SK-N-SH (cell line): ENCODE measurements at regions not wholly inside any gene's neighbourhood (a gene's known extent, or its start where the extent isn't known, plus 50 kb on each side); places are given as distances from the start of the nearest gene placed in this dataset.

Experiments used
- CTCF ChIA-PET: fragments of 300-600, 350-600 bp; formaldehyde crosslinking; extraction: SDS; loops from one replicate; lab custom pipeline; 2021; lab: Yijun Ruan, JAX
- POLR2A ChIA-PET: fragments of 350-600 bp; sonication (Branson Sonifier 250); formaldehyde crosslinking; extraction: SDS; loops from one replicate; lab custom pipeline; 2020; ENCODE audit warnings: antibody characterized with exemption, inconsistent platforms; lab: Yijun Ruan, JAX
- DNase-seq: peaks from one replicate; pipeline ENCODE4 v3.0.0; 2012
- H2AFZ ChIP-seq: fragments of 200-600 bp; sonication (generic); 2 replicates; pipeline ENCODE4 v1.8.1; 2016; ENCODE audit warnings: antibody characterized with exemption, mild to moderate bottlenecking, low read depth
- H3F3A ChIP-seq: fragments of 200-600 bp; sonication (generic); replicated peaks from 2 replicates; pipeline ENCODE3; 2016; ENCODE audit warnings: antibody characterized with exemption, mild to moderate bottlenecking; ENCODE audit not compliant: insufficient read depth
- H3K27ac ChIP-seq, 2 experiments: fragments of 200-500 bp in 1 of 2; fragments of 200-600 bp in 1 of 2; sonication (Bioruptor generic) in 1 of 2; sonication (generic), shearing (Covaris generic) in 1 of 2; 2 replicates each; pipeline versions ENCODE4 v1.5.1 to v1.6.1; 2014 to 2016; ENCODE audit warnings: low read depth in 2 of 2, inconsistent platforms in 1 of 2, low read length in 1 of 2, mild to moderate bottlenecking in 1 of 2, mixed read lengths in 1 of 2
- H3K27me3 ChIP-seq: fragments of 200-600 bp; sonication (generic), shearing (Covaris generic); 2 replicates; pipeline ENCODE4 v1.6.1; 2016; ENCODE audit warnings: mixed run types; ENCODE audit not compliant: insufficient read depth
- H3K36me3 ChIP-seq, 2 experiments: fragments of 200-500 bp in 1 of 2; fragments of 200-600 bp in 1 of 2; sonication (Bioruptor generic) in 1 of 2; sonication (generic) in 1 of 2; replicated peaks in 1 of 2; 2 replicates each; pipeline versions ENCODE3 to v1.5.1; 2014 to 2016; ENCODE audit warnings: low read length in 1 of 2, mild to moderate bottlenecking in 1 of 2; ENCODE audit not compliant: insufficient read depth in 2 of 2, control insufficient read depth in 1 of 2
- H3K4me1 ChIP-seq, 2 experiments: fragments of 200-500 bp in 1 of 2; fragments of 200-600 bp in 1 of 2; sonication (Bioruptor generic) in 1 of 2; sonication (generic), shearing (Covaris generic) in 1 of 2; 2 replicates each; pipeline versions ENCODE4 v1.5.1 to v1.6.1; 2014 to 2016; ENCODE audit warnings: low read depth in 1 of 2, low read length in 1 of 2, mixed run types in 1 of 2; ENCODE audit not compliant: insufficient read depth in 2 of 2, control insufficient read depth in 1 of 2
- H3K4me2 ChIP-seq: fragments of 200-600 bp; sonication (generic), shearing (Covaris generic); 2 replicates; pipeline ENCODE4 v1.6.1; 2017; ENCODE audit warnings: mixed run types
- H3K4me3 ChIP-seq, 2 experiments: fragments of 200-500 bp in 1 of 2; fragments of 200-600 bp in 1 of 2; sonication (Bioruptor generic) in 1 of 2; sonication (generic), shearing (Covaris generic) in 1 of 2; 2 replicates each; pipeline versions ENCODE4 v1.5.1 to v1.8.1; 2014 to 2016; ENCODE audit warnings: low read depth in 2 of 2, inconsistent platforms in 1 of 2, low read length in 1 of 2, mild to moderate bottlenecking in 1 of 2, mixed read lengths in 1 of 2, moderate library complexity in 1 of 2
- H3K79me2 ChIP-seq: fragments of 200-600 bp; sonication (generic); 2 replicates; pipeline ENCODE4 v1.8.1; 2017; ENCODE audit warnings: mild to moderate bottlenecking; ENCODE audit not compliant: insufficient read depth
- H3K9ac ChIP-seq: fragments of 200-600 bp; sonication (generic); 2 replicates; pipeline ENCODE4 v1.6.1; 2017; ENCODE audit warnings: mixed run types
- H3K9me2 ChIP-seq: fragments of 200-600 bp; sonication (generic); 2 replicates; pipeline ENCODE4 v1.6.1; 2017; ENCODE audit warnings: mixed run types
- H3K9me3 ChIP-seq: fragments of 200-600 bp; sonication (generic); 2 replicates; pipeline ENCODE4 v1.6.1; 2017; ENCODE audit warnings: mixed run types, mild to moderate bottlenecking, moderate library complexity
- H4K20me1 ChIP-seq: fragments of 200-600 bp; sonication (generic); 2 replicates; pipeline ENCODE4 v1.6.1; 2017; ENCODE audit warnings: mild to moderate bottlenecking, mixed run types; ENCODE audit not compliant: insufficient read depth
- EZH2phosphoT487 ChIP-seq: fragments of 200-600 bp; sonication (generic); IDR thresholded peaks from 2 replicates; pipeline ENCODE4 v1.6.1; 2017; ENCODE audit warnings: low read depth, mixed run types, mild to moderate bottlenecking, antibody characterized with exemption, moderate library complexity, borderline replicate concordance
- FOXM1 ChIP-seq: IDR thresholded peaks from 2 replicates; pipeline ENCODE4 v1.4.0; 2012; ENCODE audit warnings: low read depth, mild to moderate bottlenecking
- GATA2 ChIP-seq: sonication (generic); formaldehyde crosslinking; IDR thresholded peaks from 2 replicates; pipeline ENCODE4 v1.5.0; 2020; ENCODE audit warnings: mild to moderate bottlenecking, missing genetic modification reagents
- IRF3 ChIP-seq: fragments of 150-350 bp; IDR thresholded peaks from 2 replicates; pipeline ENCODE4 v1.6.1; 2016; ENCODE audit warnings: mild to moderate bottlenecking, low read depth, low read length
- MEF2A ChIP-seq: IDR thresholded peaks from 2 replicates; pipeline ENCODE4 v1.4.0; 2012; ENCODE audit warnings: low read depth, borderline replicate concordance
- NFIC ChIP-seq: IDR thresholded peaks from 2 replicates; pipeline ENCODE4 v1.4.0; 2012; ENCODE audit warnings: borderline replicate concordance
- PBX3 ChIP-seq: IDR thresholded peaks from 2 replicates; pipeline ENCODE4; 2012
- RAD21 ChIP-seq: IDR thresholded peaks from 2 replicates; pipeline ENCODE4 v1.6.1; 2012; ENCODE audit warnings: mild to moderate bottlenecking, low read length
- TCF12 ChIP-seq: IDR thresholded peaks from 2 replicates; pipeline ENCODE4 v1.4.0; 2012
- TEAD4 ChIP-seq: IDR thresholded peaks from 2 replicates; pipeline ENCODE4 v1.4.0; 2012; ENCODE audit warnings: mild to moderate bottlenecking, borderline replicate concordance; ENCODE audit not compliant: insufficient read depth
- USF1 ChIP-seq: IDR thresholded peaks from 2 replicates; pipeline ENCODE4 v1.4.0; 2012; ENCODE audit warnings: low read depth, borderline replicate concordance
- YY1 ChIP-seq: IDR thresholded peaks from 2 replicates; pipeline ENCODE4 v1.4.0; 2012; ENCODE audit warnings: low read depth, mild to moderate bottlenecking
- ZBTB33 ChIP-seq: IDR thresholded peaks from 2 replicates; pipeline ENCODE4 v1.4.0; 2012; ENCODE audit warnings: low read depth, borderline replicate concordance
- WGBS: methylation state at CpG from one replicate; pipeline ENCODE4 v1.1.6; 2017; ENCODE audit warnings: low lambda C conversion rate; 5-methylcytosine and 5-hydroxymethylcytosine counted together
- TF ChIP-seq, protein P1 (sequence below): IDR thresholded peaks from 2 replicates; pipeline ENCODE4 v1.4.0; 2012; ENCODE audit warnings: low read depth
- TF ChIP-seq, protein P2 (sequence below): fragments of 150-350 bp; IDR thresholded peaks from 2 replicates; pipeline ENCODE4 v1.6.1; 2017; ENCODE audit warnings: antibody characterized with exemption, low read length, low read depth, borderline replicate concordance
- TF ChIP-seq, protein P3 (sequence below): IDR thresholded peaks from 2 replicates; pipeline ENCODE4 v1.6.1; 2012; ENCODE audit warnings: mild to moderate bottlenecking, low read depth, low read length, moderate library complexity

GRCh38 chr1:175842550-175842949 is 99.2 kb upstream of the TNR start:
- POLR2A ChIA-PET, result no interaction called here
- no peak for TF ChIP-seq IRF3
- TF ChIP-seq GATA2 (CRISPR knock-in tag), result no peak
- no peak for TF ChIP-seq RAD21
- no peak for TF ChIP-seq MEF2A
- TF ChIP-seq NFIC, result no peak
- TF ChIP-seq ZBTB33, result no peak
- TF ChIP-seq USF1, result no peak
- no peak for TF ChIP-seq TCF12
- TF ChIP-seq TEAD4, result no peak
- TF ChIP-seq PBX3, result no peak
- no peak for TF ChIP-seq FOXM1
- no peak for TF ChIP-seq YY1
- TF ChIP-seq, protein P1, sequence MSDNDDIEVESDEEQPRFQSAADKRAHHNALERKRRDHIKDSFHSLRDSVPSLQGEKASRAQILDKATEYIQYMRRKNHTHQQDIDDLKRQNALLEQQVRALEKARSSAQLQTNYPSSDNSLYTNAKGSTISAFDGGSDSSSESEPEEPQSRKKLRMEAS, result no peak
- TF ChIP-seq, protein P2, sequence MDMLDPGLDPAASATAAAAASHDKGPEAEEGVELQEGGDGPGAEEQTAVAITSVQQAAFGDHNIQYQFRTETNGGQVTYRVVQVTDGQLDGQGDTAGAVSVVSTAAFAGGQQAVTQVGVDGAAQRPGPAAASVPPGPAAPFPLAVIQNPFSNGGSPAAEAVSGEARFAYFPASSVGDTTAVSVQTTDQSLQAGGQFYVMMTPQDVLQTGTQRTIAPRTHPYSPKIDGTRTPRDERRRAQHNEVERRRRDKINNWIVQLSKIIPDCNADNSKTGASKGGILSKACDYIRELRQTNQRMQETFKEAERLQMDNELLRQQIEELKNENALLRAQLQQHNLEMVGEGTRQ, result no peak
- TF ChIP-seq, protein P3, sequence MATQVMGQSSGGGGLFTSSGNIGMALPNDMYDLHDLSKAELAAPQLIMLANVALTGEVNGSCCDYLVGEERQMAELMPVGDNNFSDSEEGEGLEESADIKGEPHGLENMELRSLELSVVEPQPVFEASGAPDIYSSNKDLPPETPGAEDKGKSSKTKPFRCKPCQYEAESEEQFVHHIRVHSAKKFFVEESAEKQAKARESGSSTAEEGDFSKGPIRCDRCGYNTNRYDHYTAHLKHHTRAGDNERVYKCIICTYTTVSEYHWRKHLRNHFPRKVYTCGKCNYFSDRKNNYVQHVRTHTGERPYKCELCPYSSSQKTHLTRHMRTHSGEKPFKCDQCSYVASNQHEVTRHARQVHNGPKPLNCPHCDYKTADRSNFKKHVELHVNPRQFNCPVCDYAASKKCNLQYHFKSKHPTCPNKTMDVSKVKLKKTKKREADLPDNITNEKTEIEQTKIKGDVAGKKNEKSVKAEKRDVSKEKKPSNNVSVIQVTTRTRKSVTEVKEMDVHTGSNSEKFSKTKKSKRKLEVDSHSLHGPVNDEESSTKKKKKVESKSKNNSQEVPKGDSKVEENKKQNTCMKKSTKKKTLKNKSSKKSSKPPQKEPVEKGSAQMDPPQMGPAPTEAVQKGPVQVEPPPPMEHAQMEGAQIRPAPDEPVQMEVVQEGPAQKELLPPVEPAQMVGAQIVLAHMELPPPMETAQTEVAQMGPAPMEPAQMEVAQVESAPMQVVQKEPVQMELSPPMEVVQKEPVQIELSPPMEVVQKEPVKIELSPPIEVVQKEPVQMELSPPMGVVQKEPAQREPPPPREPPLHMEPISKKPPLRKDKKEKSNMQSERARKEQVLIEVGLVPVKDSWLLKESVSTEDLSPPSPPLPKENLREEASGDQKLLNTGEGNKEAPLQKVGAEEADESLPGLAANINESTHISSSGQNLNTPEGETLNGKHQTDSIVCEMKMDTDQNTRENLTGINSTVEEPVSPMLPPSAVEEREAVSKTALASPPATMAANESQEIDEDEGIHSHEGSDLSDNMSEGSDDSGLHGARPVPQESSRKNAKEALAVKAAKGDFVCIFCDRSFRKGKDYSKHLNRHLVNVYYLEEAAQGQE, result no peak
- no peak for TF ChIP-seq EZH2phosphoT487
- TF ChIP-seq, all 33 proteins: peak for 0
- H3K36me3 ChIP-seq, result no peaks in the 10 kb centered on the region

More at GRCh38 chr1:175842550-175842949, 99.2 kb upstream of the TNR start:
- Histone ChIP-seq H3K79me2 (no peaks in the 10 kb centered on the region), H3K27ac (no peak overlapping the region), H3K4me1 (peaks cover 0 to 20% of the 10 kb centered on the region in 2 experiments; a peak in 1 of 4 replicates), H3K27me3 (no peaks in the 10 kb centered on the region), H3K9me3 (no peaks in the 10 kb centered on the region), H3K9me2 (no peaks in the 10 kb centered on the region), H3F3A (no peaks in the 10 kb centered on the region), H3K9ac (no peak overlapping the region), H2AFZ (no peak overlapping the region), H3K4me3 (no peak overlapping the region), H3K4me2 (no peak overlapping the region), H4K20me1 (no peaks in the 10 kb centered on the region)
- DNase-seq, result no peak
- CTCF ChIA-PET, result no interaction called here
- WGBS, result 13% methylated on average over 1 of the region's 1 CpG
